Breast epithelium (tissue), 3 donors: ENCODE measurements at regions not wholly inside any gene's neighbourhood (a gene's known extent, or its start where the extent isn't known, plus 50 kb on each side); places are given as distances from the start of the nearest gene placed in this dataset.

Experiments used
- CTCF ChIP-seq, 3 donors: fragments of 450-650 bp; IDR thresholded peaks; one replicate each; pipeline ENCODE4 v1.5.1; 2016 to 2017; ENCODE audit warnings: antibody characterized with exemption in 3 of 3, mild to moderate bottlenecking in 3 of 3, moderate library complexity in 3 of 3
- POLR2A ChIP-seq: fragments of 450-650 bp; IDR thresholded peaks from one replicate; pipeline ENCODE4 v1.6.1; 2016; ENCODE audit warnings: antibody characterized with exemption, mild to moderate bottlenecking, moderate library complexity

DNA sequence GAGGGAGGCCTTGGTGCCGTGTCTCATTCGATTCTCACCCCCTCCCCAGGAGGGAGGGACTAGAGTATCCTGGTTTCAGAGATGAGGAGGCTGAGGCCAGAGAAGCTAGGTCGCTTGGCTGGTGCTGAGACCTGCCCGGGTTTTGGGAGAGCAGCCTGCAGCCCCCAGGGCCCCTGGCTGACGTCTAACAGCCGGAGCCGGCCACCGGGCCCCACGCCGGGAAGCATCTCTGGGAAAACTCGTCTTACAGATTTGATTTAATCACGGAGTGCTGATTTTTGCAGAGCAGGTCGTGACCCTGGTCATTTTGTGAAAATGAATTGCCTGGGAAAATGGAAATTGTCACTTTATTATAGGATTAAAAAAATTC lies 97.5 kb downstream of the MICALL2 start:
- TF ChIP-seq CTCF (IDR thresholded peaks at IDR 0.05), result no peak
- TF ChIP-seq POLR2A, result no peak
